Prostate gland (tissue), 2 donors: ENCODE measurements at regions not wholly inside any gene's neighbourhood (a gene's known extent, or its start where the extent isn't known, plus 50 kb on each side); places are given as distances from the start of the nearest gene placed in this dataset.

Source experiments
- CTCF ChIP-seq, 4 experiments: fragments of 200-600 bp in 2 of 4; fragments of 450-650 bp in 2 of 4; sonication (generic) in 2 of 4; IDR thresholded peaks; 1 replicate in 3 of 4; 2 replicates in 1 of 4; pipeline ENCODE4 v1.5.1; 2016 to 2019; ENCODE audit warnings: antibody characterized with exemption in 4 of 4, mild to moderate bottlenecking in 2 of 4, moderate library complexity in 2 of 4
- POLR2A ChIP-seq: fragments of 450-650 bp; IDR thresholded peaks from one replicate; pipeline ENCODE4 v1.6.1; 2016; ENCODE audit warnings: antibody characterized with exemption, mild to moderate bottlenecking
- POLR2AphosphoS5 ChIP-seq: sonication (generic); formaldehyde crosslinking; IDR thresholded peaks from one replicate; pipeline ENCODE4 v1.6.1; 2017; ENCODE audit warnings: antibody characterized with exemption

GRCh38 chrX:39903343-39903742, 194.4 kb downstream of the BCOR start:
- no peak for TF ChIP-seq CTCF (IDR thresholded peaks at IDR 0.05)
- no peak for TF ChIP-seq POLR2AphosphoS5
- no peak for TF ChIP-seq POLR2A
